GM20000 (cell line): ENCODE measurements at regions not wholly inside any gene's neighbourhood (a gene's known extent, or its start where the extent isn't known, plus 50 kb on each side); places are given as distances from the start of the nearest gene placed in this dataset.

Source experiments
- DNase-seq: peaks from one replicate; pipeline ENCODE4 v3.0.0; 2012; ENCODE audit warnings: low spot score
- TF ChIP-seq, protein P1 (sequence below): IDR thresholded peaks from 2 replicates; pipeline ENCODE4 v1.5.1; 2012; ENCODE audit warnings: mild to moderate bottlenecking, control low read depth; ENCODE audit errors: extremely low read depth, missing control alignments

DNA sequence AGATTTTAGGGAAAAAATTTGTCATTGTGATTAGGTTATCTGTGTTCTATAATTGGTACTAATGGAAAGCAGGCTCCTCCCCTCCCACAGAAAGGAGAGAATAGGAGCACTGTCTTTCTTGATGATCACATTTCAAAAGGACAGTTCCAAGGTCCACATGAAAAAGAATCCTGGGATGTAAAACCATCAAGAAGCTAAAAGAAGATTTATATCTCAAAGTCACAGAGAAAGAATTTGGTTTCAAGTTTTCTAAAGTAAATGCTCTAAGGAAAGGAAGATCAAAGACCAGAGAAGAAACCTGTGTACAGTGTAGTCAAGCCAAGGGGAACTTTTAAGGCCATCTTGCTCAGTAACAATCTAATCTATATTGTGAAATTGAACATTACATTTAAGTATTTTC, 652.7 kb upstream of the HS3ST5 start:
- DNase-seq: no peak
- TF ChIP-seq, protein P1, sequence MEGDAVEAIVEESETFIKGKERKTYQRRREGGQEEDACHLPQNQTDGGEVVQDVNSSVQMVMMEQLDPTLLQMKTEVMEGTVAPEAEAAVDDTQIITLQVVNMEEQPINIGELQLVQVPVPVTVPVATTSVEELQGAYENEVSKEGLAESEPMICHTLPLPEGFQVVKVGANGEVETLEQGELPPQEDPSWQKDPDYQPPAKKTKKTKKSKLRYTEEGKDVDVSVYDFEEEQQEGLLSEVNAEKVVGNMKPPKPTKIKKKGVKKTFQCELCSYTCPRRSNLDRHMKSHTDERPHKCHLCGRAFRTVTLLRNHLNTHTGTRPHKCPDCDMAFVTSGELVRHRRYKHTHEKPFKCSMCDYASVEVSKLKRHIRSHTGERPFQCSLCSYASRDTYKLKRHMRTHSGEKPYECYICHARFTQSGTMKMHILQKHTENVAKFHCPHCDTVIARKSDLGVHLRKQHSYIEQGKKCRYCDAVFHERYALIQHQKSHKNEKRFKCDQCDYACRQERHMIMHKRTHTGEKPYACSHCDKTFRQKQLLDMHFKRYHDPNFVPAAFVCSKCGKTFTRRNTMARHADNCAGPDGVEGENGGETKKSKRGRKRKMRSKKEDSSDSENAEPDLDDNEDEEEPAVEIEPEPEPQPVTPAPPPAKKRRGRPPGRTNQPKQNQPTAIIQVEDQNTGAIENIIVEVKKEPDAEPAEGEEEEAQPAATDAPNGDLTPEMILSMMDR: no peak

DNA sequence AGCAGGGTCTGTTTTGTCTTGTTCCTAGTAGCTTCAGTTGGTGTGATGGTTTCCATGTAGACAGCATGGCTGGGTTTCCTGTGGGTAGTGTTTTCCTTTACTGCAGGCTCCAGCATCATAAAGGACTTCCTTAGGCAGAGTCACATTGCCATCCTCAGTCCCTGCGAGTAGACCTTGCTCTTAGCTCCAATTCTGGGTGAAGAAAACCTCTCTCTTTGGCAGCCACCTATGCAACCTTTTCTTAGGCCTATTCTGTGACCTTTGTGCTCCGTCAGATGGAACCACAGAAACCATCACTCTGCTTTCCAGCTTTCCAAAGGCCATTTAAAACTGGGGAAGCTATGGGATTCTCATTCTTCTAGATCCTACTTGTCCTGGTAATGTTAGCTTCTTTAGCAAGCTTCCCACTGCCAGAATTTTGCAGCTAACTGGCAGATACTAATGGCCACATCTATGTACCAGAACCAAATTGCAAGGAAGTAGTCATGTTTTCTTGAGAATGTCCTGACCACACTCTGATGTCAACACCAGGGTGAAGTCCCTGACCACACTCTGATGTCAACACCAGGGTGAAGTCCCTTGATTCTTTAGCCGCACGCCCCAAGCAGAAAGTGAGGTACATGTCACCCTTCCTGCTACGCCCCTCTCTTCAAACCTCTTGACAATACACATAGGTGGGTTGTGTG, 646.6 kb upstream of the HS3ST5 start:
- TF ChIP-seq, protein P1: no peak
- peak; percentile 22 for DNase-seq

DNA sequence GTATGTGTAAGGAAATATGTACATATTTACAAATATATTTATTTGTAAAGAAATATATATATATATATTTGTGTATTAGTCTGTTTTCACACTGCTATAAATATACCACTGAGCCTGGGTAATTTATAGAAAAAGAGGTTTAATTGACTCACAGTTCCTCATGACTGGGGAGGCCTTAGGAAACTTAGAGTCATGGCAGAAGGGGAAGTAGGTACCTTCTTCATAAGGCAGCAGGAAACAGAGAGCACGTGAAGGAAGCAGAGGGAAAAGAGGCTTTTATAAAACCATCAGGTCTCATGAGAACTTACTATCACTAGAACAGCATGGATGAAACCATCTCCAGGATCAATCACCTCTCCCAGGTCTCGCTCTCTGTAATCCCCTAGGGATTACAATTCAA, 644.5 kb upstream of the HS3ST5 start:
- TF ChIP-seq, protein P1: no peak
- DNase-seq: no peak

DNA sequence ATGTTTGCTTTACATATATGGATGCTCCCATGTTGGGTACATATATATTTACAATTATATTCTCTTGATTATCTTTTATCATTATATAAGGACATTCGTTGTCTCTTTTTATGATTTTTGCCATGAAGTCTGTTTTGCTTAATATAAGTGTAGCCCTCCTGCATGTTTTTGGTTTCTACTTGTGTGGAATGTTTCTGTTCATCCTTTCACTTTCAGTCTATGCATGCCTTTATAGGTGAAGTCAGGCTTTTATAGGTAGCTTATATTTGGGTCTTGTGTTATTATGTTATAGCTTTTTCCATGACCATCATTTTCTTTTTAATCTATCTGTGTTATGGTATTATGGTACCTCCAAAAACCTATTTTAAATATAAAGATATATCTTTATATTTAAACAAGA, 612.5 kb upstream of the HS3ST5 start:
- TF ChIP-seq, protein P1: no peak
- DNase-seq: no peak

DNA sequence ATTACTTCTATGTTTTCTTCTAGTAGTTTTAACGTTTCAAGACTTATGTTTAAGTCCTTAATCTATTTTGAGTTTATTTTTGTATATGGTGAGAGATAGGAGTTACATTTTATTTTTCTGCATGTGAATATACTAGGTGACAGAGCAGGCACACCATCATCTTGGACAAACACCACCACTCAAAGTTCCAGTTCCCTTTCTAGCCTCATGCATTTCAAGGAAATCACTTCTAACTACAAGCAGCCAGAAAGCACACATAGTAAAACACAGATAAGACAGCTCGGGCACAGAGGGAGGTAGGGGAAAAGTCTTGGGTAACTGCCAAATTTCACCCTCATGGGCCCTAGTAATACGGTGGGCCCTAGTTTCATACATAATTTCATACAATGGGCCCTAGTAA, 609.4 kb upstream of the HS3ST5 start:
- DNase-seq: no peak
- TF ChIP-seq, protein P1: no peak

DNA sequence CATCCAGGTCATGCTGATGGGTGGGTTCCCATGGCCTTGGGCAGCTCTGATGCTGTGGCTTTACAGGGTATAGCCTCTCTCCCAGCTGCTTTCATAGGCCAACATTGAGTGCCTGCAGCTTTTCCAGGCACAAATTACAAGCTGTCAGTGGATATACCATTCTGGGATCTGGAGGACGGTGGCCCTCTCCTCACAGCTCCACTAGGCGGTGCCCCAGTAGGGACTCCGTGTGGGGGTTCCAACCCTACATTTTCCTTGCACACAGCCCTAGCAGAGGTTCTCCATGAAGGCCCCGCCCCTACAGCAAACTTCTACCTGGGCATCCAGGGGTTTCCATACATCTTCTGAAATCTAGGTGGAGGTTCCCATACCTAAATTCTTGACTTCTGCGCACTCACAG, 602.6 kb upstream of the HS3ST5 start:
- DNase-seq: no peak
- TF ChIP-seq, protein P1: no peak

DNA sequence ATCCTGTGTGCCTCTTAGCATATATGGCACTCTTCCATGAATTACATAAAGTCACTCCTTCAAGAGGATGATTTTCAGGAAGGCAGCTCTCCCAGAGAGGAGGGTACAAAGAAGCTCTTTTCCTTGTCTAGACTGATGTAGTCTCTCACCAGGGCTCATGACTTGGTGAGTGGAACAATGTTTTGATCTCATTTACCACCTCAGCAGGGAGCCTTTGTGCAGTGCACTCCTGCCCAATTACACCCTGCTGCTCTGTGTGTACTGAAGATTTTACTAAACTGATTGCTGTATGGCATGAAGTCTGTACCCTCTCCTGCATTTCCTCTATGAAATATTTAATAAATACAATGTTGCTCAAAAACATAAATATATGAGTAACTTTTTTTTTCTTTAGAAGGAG, 598.3 kb upstream of the HS3ST5 start:
- TF ChIP-seq, protein P1: no peak
- no peak for DNase-seq
